Vagina (tissue), 2 donors: ENCODE measurements at regions not wholly inside any gene's neighbourhood (a gene's known extent, or its start where the extent isn't known, plus 50 kb on each side); places are given as distances from the start of the nearest gene placed in this dataset.

Source experiments
- POLR2AphosphoS5 ChIP-seq, 2 donors: sonication (generic); formaldehyde crosslinking; IDR thresholded peaks; one replicate each; pipeline ENCODE4 v1.9.0; 2017; ENCODE audit warnings: antibody characterized with exemption in 2 of 2, mild to moderate bottlenecking in 2 of 2, low read depth in 1 of 2; ENCODE audit not compliant: insufficient read depth in 1 of 2
- TF ChIP-seq, protein P1 (sequence below), 3 experiments: fragments of 450-650 bp in 2 of 3; fragments of 200-600 bp in 1 of 3; sonication (generic) in 1 of 3; IDR thresholded peaks; one replicate each; pipeline ENCODE4 v1.5.1; 2017 to 2019; ENCODE audit warnings: antibody characterized with exemption in 3 of 3, mild to moderate bottlenecking in 2 of 3, moderate library complexity in 2 of 3

DNA sequence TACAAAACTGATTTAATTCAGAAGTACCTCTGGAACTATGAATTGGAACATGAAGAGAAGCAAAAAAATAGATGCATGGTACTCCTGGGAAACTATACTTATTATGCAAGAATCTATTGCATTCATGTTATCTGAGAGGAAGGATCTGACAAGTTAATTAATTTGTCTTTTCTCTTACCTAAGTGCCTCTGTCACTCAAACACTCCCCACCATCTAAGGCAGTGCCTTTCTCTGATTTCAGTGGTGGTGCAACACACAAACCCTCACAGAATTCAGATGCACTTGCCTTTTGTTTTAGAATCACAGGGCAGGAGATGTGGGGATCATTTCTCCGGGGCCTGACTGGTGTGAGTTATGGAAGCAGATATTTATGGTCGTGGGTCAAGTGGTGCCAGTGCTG, 52.5 kb upstream of the C9orf72 start:
- TF ChIP-seq, protein P1, sequence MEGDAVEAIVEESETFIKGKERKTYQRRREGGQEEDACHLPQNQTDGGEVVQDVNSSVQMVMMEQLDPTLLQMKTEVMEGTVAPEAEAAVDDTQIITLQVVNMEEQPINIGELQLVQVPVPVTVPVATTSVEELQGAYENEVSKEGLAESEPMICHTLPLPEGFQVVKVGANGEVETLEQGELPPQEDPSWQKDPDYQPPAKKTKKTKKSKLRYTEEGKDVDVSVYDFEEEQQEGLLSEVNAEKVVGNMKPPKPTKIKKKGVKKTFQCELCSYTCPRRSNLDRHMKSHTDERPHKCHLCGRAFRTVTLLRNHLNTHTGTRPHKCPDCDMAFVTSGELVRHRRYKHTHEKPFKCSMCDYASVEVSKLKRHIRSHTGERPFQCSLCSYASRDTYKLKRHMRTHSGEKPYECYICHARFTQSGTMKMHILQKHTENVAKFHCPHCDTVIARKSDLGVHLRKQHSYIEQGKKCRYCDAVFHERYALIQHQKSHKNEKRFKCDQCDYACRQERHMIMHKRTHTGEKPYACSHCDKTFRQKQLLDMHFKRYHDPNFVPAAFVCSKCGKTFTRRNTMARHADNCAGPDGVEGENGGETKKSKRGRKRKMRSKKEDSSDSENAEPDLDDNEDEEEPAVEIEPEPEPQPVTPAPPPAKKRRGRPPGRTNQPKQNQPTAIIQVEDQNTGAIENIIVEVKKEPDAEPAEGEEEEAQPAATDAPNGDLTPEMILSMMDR (IDR thresholded peaks at IDR 0.05), result no peak
- TF ChIP-seq POLR2AphosphoS5 (IDR thresholded peaks at IDR 0.05; ENCODE audit: insufficient read depth in 1 of 2, low read depth in 1 of 2), result no peak
